Esophagus squamous epithelium (tissue), 5 donors: ENCODE measurements at regions not wholly inside any gene's neighbourhood (a gene's known extent, or its start where the extent isn't known, plus 50 kb on each side); places are given as distances from the start of the nearest gene placed in this dataset.

Experiments
- DNase-seq: peaks from one replicate; lab custom pipeline; 2025; lab: John Stamatoyannopoulos, UW
- H3K27ac ChIP-seq, 4 donors: fragments of 200-600 bp; sonication (generic); one replicate each; pipeline ENCODE4 v1.5.1; 2016 to 2019; ENCODE audit warnings: mild to moderate bottlenecking in 1 of 4
- H3K27me3 ChIP-seq, 4 donors: fragments of 200-600 bp; sonication (generic); 1 replicate in 3 of 4; 2 replicates in 1 of 4; pipeline versions ENCODE4 v1.5.1 to v1.6.0; 2017 to 2021; ENCODE audit warnings: antibody characterized with exemption in 1 of 4
- H3K36me3 ChIP-seq, 3 donors: fragments of 200-600 bp; sonication (generic); one replicate each; pipeline ENCODE4 v1.5.1; 2016 to 2019
- H3K4me1 ChIP-seq, 3 donors: fragments of 200-600 bp; sonication (generic); one replicate each; pipeline ENCODE4 v1.5.1; 2017 to 2019
- H3K4me3 ChIP-seq, 4 donors: fragments of 200-600 bp; sonication (generic); 1 replicate in 3 of 4; 2 replicates in 1 of 4; pipeline ENCODE4 v1.5.1; 2016 to 2019; ENCODE audit warnings: mild to moderate bottlenecking in 2 of 4, moderate library complexity in 1 of 4
- H3K9me3 ChIP-seq, 3 donors: fragments of 200-600 bp; sonication (generic); one replicate each; pipeline ENCODE4 v1.5.1; 2016 to 2019
- POLR2A ChIP-seq, 4 donors: fragments of 450-650 bp; IDR thresholded peaks; one replicate each; pipeline ENCODE4 v1.6.1; 2017; ENCODE audit warnings: antibody characterized with exemption in 4 of 4, mild to moderate bottlenecking in 4 of 4, moderate library complexity in 3 of 4
- WGBS, 2 donors: methylation state at CpG; one replicate each; pipeline ENCODE4 v1.1.5; 2018; 5-methylcytosine and 5-hydroxymethylcytosine counted together
- intact Hi-C: fragments of 100-400 bp; cut with DNase I; formaldehyde crosslinking; loops from one replicate; pipeline ENCODE4 v1.15.0; 2022
- TF ChIP-seq, protein P1 (sequence below), 6 experiments: fragments of 450-650 bp in 4 of 6; fragments of 200-600 bp in 2 of 6; sonication (generic) in 2 of 6; IDR thresholded peaks; one replicate each; pipeline ENCODE4 v1.5.1; 2016 to 2019; ENCODE audit warnings: antibody characterized with exemption in 6 of 6, mild to moderate bottlenecking in 4 of 6, moderate library complexity in 4 of 6
- donor health status: DM: yes; HTN: yes; CAD: no.

DNA sequence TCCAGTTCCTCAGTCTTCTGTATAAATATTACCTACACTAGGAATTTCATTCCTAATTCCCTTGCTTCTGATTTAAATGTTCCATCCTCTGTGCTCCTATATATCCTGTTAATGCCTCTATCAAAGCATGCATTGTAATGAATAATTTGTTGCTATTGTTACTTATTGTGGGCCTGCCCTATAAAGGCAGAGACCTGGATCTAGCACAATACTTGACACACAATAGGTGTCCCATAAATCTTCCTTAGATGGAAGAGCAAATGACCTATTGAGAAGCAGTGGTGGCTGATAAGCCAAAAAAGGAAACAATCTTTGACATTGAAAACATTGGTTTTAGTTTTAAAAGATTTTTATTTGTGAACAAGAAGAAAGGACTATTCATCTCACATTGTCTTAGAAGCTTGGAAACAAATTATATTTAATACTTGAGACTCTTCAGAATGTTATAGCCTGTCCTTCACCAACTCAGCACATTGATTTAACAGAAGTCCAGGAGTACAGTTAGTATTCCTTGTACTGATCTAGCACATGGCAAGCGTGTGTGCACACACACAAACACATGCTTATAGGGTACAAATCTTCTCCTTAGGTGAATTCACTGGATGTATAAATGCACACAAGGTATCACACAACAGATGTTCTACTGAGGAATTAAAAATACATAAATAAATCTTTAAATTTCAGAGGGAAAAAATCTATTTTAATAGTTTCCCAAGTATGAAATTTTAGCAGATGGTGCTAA, 135.9 kb downstream of the DUSP6 start:
- H3K27ac ChIP-seq, result peak overlapping the region in 1 of 4 donors; percentile 12
- H3K9me3 ChIP-seq, result peaks cover 0 to 3% (median 0%) of the 10 kb centered on the region in 3 donors
- no peak for TF ChIP-seq POLR2A (IDR thresholded peaks at IDR 0.05)
- TF ChIP-seq, protein P1, sequence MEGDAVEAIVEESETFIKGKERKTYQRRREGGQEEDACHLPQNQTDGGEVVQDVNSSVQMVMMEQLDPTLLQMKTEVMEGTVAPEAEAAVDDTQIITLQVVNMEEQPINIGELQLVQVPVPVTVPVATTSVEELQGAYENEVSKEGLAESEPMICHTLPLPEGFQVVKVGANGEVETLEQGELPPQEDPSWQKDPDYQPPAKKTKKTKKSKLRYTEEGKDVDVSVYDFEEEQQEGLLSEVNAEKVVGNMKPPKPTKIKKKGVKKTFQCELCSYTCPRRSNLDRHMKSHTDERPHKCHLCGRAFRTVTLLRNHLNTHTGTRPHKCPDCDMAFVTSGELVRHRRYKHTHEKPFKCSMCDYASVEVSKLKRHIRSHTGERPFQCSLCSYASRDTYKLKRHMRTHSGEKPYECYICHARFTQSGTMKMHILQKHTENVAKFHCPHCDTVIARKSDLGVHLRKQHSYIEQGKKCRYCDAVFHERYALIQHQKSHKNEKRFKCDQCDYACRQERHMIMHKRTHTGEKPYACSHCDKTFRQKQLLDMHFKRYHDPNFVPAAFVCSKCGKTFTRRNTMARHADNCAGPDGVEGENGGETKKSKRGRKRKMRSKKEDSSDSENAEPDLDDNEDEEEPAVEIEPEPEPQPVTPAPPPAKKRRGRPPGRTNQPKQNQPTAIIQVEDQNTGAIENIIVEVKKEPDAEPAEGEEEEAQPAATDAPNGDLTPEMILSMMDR (IDR thresholded peaks at IDR 0.05), result no peak
- H3K4me1 ChIP-seq, result peaks cover 9 to 39% (median 10%) of the 10 kb centered on the region in 3 donors
- no peak for DNase-seq
- intact Hi-C loops, result no loop called here
- H3K4me3 ChIP-seq, result no peak overlapping the region
- H3K27me3 ChIP-seq, result no peaks in the 10 kb centered on the region
- 92 to 94% methylated on average over 1 of the region's 1 CpG for whole genome bisulfite sequencing, 2 donors
- no peaks in the 10 kb centered on the region for H3K36me3 ChIP-seq

DNA sequence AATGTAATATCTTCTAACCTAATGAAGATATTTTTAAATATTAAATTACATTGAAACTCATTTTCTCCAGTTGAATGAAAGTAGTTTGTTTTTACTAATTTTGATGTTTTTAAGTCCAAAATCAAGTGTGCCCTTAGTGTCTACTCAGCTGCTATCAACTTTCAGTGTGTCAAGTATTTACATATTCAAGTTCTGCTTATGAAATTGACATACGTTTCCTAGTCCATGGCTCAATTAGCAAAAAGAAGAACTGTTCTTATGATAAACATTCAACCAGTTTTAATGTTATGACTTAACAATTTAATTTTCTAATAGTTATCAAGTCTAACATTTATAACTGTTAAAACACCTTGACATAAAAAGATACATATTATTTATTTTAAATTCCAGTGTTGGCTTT, 137.1 kb downstream of the DUSP6 start:
- TF ChIP-seq POLR2A (IDR thresholded peaks at IDR 0.05), result no peak
- TF ChIP-seq, protein P1 (IDR thresholded peaks at IDR 0.05), result no peak
- Histone ChIP-seq H3K27me3 (no peaks in the 10 kb centered on the region), H3K4me3 (no peak overlapping the region), H3K9me3 (no peaks in the 10 kb centered on the region), H3K4me1 (peaks cover 9 to 39% (median 10%) of the 10 kb centered on the region in 3 donors), H3K36me3 (no peaks in the 10 kb centered on the region), H3K27ac (no peak overlapping the region)
- 68 to 75% methylated on average over 1 of the region's 1 CpG for WGBS, 2 donors
- no peak for DNase-seq
- intact Hi-C loops, result no loop called here

DNA sequence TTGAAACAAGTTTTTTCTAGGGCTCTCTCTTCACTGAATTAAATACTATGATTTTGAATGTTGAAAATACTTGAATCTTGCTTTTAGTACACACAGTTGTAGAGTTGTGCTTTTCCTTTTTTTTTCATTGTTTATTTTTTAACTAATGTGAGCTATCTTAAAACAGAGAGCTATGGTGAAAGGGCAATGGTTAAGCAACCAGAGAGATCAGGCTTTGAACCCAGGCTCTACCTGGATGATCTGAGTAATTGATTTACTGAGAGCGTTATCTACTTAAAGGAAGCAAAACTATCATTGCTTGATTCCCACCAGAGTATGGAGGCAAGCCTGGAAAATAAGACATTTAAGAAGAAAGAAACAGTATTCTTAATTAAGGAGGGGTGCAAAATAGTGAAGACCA, 138.6 kb downstream of the DUSP6 start:
- Histone ChIP-seq H3K9me3 (no peaks in the 10 kb centered on the region), H3K36me3 (no peaks in the 10 kb centered on the region), H3K4me3 (no peak overlapping the region), H3K27ac (no peak overlapping the region), H3K4me1 (peaks cover 9 to 39% (median 10%) of the 10 kb centered on the region in 3 donors), H3K27me3 (no peaks in the 10 kb centered on the region)
- WGBS, 2 donors, result 97 to 100% methylated on average over 1 of the region's 1 CpG
- TF ChIP-seq, protein P1 (IDR thresholded peaks at IDR 0.05), result no peak
- no peak for TF ChIP-seq POLR2A (IDR thresholded peaks at IDR 0.05)
- intact Hi-C loops, result no loop called here
- DNase-seq, result no peak

DNA sequence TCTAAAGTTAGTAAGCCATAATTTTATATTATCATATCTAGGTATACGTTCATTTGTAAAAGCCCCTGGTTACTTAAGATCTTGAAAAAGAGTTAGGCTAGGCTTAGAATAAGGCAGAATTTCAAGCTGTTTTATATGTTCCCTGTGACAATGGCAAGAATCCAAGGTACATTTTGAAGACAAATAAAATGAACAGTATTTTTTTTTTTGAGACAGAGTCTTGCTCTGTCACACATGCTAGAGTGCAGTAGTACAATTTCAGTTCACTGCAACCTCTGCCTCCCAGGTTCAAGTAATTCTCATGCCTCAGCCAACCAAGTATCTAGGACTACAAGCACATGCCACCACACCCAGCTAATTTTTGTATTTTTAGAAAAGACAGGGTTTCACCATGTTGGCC, 139.2 kb downstream of the DUSP6 start:
- no peaks in the 10 kb centered on the region for H3K9me3 ChIP-seq
- WGBS, 2 donors, result 75 to 92% methylated on average over 1 of the region's 1 CpG
- intact Hi-C loops, result no loop called here
- H3K27me3 ChIP-seq, result no peaks in the 10 kb centered on the region
- no peak overlapping the region for H3K4me3 ChIP-seq
- DNase-seq, result no peak
- H3K27ac ChIP-seq, result peak overlapping the region in 2 of 4 donors; percentile 23
- no peak for TF ChIP-seq POLR2A (IDR thresholded peaks at IDR 0.05)
- TF ChIP-seq, protein P1 (IDR thresholded peaks at IDR 0.05), result no peak
- no peaks in the 10 kb centered on the region for H3K36me3 ChIP-seq
- peaks cover 9 to 39% (median 10%) of the 10 kb centered on the region in 3 donors for H3K4me1 ChIP-seq

DNA sequence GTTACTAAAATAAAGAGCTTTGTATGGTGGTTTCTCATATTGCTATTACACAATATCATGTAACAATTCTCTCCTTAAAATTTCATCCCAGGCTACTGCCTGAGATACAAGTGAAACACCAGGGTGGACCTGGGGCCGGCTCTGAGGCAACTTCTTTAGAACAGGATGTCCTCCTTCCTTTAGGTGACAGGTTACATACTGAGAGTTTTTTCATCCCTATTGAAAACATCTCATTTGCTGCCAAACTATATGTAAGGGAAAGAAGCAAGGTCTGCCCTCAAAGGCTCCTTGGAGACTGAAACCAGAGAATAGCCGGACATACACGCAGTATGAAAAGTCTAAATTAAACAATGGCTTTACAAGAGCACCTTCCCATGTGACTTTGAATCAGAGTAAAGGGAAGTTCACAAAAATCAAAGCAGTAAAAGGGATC, 139.9 kb downstream of the DUSP6 start:
- no peaks in the 10 kb centered on the region for H3K9me3 ChIP-seq
- 78 to 84% methylated on average over 3 of the region's 3 CpGs for WGBS, 2 donors
- no peak for DNase-seq
- TF ChIP-seq, protein P1 (IDR thresholded peaks at IDR 0.05), result no peak
- TF ChIP-seq POLR2A (IDR thresholded peaks at IDR 0.05), result no peak
- intact Hi-C loops, result no loop called here
- peaks cover 4 to 31% (median 10%) of the 10 kb centered on the region in 3 donors for H3K4me1 ChIP-seq
- no peaks in the 10 kb centered on the region for H3K36me3 ChIP-seq
- no peak overlapping the region for H3K4me3 ChIP-seq
- H3K27me3 ChIP-seq, result no peaks in the 10 kb centered on the region
- peak overlapping the region in 2 of 4 donors; percentile 16 to 23 for H3K27ac ChIP-seq
